NCI-H128 (cell line): ENCODE measurements at regions not wholly inside any gene's neighbourhood (a gene's known extent, or its start where the extent isn't known, plus 50 kb on each side); places are given as distances from the start of the nearest gene placed in this dataset.
"Not testable (repeated sequence)": the region's sequence is repeated elsewhere in the genome, so short reads cannot be mapped to it uniquely, and the experiment has no call there.

Experiments used
- DNase-seq: peaks from one replicate; lab custom pipeline; 2025; ENCODE audit not compliant: unreplicated experiment; lab: John Stamatoyannopoulos, UW

DNA sequence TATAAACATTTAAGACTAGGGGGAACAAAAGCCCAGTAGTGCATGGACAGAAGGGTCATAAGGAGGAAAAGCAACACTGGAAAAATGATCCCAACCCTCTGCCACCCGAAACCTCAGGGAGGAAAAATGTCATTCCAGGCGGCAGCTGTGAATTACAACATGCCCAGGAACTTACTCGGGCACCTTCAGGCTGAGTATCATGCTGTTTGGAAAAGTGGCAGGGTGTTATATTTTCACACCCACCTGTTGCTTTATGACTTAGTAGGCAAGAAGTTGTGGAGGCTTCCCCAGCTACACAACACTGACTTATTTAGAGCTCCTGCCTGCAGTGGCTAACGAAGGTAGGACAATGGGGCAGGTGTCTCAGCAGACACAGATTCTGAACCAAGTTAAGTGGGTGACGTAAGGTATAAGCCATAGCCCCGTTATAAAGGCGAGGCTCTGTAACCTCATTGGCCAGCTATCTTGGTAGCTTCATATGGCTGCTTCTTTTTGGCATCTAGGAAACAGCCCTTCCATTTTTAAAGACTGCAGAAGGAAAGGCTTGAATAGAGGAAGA, 96.1 kb upstream of the IFNG-AS1 start:
- no peak for DNase-seq

DNA sequence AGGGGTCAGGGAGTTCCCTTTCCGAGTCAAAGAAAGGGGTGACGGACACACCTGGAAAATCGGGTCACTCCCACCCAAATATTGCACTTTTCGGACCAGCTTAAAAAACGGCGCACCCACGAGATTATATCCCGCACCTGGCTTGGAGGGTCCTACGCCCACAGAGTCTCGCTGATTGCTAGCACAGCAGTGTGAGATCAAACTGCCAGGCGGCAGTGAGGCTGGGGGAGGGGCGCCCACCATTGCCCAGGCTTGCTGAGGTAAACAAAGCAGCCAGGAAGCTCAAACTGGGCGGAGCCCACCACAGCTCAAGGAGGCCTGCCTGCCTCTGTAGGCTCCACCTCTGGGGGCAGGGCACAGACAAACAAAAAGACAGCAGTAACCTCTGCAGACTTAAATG, 88.8 kb upstream of the IFNG-AS1 start:
- DNase-seq, result not testable (repeated sequence)

DNA sequence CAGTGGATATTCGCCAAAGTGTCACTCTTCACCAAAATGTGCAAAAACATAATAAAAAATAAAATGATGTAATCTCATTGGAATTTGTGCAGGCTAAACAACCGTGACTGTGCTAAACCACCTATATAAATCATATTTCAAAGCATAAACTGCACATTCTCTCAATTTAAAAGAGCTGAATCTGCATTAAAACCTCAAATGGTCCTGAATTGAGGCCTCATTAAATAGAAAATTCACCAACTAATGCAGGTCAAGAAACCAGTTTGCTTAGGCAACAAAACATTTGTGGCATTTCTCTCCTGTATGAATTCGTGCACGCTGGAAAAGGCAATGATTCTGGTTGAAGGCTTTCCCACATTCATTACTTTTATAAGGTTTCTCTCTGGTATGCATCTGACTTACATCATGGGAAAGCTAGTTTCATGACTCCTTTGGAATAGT, 80.1 kb upstream of the IFNG-AS1 start:
- no peak for DNase-seq

DNA sequence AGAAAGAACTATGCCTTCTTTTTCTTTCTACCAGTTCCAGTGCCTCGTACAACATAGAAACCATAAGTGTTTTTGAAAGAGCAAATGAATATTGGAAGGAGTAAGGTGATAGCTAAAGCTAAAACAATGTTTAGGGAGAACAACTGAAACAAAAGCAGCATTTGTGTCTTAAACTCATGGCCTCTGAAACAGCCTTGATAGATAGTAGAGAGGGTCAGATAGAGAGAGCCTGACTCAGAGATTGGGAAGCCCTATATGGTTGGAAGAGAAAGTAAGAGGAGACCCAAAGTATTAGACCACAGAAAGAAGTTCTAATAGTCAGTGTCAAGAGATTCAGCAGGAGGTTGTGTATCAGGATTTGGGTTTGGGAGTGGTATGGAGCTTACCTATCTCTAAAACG, 79.6 kb upstream of the IFNG-AS1 start:
- DNase-seq, result no peak

DNA sequence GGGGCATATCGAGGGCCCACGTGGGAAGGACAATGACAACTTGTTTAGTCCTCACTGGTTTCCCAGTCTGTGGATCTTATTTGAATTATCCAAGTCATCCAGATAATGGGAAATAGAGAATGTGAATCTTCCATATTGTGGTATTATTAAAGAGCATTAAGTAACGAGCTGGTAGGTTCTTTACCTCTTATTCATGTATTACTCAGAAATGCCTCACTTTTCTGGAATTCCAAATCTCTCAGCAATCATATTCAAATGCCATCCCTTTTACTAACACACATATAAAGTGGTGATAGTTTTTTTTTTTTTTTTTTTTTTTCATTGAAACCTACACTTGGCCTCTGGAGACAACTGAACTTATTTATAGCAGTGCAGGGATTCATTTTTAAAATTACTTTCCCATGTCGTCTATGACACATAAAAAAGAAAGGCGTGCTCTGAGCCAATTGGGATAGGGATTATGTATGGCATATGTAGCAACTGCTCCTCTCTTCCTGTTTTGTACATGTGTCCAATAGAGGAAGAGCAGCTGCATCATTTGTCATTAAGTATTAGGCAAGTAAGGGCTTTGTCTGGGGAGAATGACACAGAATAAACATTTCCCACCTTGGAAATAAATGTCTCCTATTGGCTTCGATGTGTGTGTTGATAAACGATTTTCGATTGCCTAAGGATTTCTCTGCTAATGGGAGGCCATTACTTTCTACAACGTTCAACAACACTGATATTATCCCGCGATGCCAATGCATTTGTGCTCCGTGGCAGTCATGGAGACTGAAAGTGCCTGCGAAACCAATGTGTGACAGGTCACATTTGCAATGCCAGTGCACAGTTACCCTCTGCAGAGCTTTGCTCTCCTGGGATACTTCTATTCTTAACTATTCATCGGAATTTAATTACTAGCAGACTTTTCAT, 78.6 kb upstream of the IFNG-AS1 start:
- DNase-seq, result no peak

DNA sequence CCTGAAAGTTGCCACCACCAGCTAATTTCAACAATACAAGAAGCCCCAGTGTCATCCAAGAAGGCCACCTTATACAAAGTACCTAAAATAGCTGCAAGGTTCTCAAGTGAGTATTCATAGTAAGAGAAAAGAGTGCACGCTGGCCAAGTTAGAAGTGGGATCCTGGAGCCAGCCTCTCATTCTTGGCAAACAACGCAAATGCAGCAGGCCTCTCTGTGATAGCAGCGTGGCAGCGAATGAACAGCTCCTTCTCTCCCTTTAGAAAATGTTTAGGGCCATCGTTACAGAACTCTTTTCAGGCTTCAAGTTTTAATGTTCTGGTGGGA, 78.0 kb upstream of the IFNG-AS1 start:
- no peak for DNase-seq

DNA sequence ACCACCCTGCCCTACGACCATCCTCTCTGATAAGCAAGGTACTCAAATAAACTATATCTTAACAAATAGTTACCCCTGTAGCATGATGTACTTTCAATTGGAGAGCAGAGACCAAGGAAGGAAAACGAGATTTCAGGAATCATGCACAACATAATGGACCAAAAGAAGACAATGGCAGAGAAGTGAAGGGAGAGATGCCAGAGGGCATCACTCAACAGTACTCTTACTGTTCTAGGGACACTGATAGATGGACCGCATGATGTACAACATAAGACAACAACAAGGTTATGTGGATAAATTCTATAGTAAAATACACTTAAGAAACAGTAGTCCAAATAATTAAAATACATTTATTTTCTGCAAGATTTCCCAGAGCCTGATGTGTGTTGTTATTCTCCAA, 77.5 kb upstream of the IFNG-AS1 start:
- no peak for DNase-seq

DNA sequence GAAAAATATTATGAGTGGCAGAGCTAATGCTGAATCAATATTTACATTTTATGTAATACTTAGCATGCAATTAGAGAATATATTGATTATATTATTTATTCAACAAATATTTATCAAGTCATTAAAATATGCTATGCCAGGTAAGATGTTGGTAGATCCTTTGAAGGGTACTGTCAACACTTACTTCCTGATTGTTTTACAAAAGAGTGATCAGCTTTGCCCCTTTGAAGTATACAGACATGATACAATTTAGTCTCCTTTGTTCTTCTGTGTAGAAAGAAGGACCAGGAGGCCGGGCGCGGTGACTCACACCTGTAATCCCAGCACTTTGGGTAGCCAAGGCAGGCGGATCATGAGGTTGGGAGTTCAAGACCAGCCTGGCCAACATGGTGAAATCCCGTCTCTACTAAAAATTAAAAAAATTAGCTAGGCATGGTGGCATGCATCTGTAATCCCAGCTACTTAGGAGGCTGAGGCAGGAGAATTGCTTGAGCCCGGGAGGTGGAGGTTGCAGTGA, 73.9 kb upstream of the IFNG-AS1 start:
- DNase-seq, result no peak

DNA sequence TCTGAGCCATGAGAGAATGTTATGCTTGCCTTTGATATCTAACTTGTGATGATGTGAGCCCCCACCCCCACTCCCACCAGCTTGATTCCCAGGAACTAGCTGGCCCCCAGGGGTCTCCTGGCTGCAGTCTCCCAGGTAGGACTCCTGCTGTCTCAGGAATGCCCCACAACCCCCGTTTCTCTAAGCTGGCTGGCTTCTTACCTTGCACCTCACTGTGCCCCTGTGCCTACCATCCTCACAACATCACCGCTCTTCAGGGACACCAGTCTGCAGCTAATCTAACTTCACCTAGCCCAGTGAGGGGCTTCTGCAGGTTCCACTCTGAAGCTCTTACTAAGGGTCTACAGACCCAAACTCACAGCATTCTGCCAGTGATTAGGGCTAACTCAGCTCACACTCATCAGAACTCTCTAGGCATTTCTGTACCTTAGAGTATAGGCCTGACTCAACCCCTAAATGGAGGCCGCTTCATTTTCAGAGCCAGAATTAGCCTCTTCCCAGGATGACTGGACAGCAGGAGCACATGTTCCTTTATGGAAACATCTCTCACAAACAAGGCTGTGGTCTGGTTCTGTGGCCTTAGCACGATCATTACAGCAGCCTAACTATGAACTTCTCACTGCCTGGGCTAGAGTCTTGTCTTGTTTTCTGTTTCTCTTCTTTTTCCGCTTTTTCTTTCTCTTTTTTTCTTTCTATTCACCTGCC, 72.8 kb upstream of the IFNG-AS1 start:
- no peak for DNase-seq

DNA sequence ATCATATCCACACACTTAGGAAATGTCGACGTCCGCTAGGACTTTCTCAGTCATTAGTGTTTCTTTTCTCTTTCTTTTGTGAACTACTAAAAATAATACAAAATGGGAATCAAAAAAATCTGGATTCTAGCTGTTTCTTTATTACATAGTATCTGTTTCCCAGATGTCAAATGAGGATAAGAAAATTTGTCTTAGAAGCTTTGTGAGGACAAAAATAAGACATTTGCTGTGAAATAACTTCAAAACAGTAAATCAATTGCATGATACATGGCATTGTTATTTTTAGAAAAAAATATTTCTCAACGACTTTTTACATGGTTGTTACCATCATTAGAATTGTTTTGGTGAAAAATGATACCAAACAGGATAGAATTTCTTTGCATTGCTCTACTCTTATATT, 71.4 kb upstream of the IFNG-AS1 start:
- no peak for DNase-seq

DNA sequence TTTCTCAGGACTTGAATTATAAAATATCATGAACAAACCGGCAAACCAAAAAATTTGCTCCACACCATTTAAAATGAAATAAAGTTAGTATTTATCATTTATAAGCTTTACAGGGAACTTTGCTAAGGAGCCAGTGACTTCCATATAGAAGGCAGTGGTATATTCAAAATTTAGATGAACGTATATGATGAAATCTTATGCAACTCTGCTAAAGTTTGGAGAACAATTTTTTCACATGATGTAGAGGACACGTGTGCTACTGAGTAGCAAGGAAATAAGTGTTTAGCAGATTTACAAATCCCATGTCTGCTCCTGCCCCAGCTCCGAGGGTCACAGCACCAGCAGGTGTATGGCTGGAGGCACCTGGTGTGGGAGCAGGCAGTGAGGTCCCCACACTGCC, 70.8 kb upstream of the IFNG-AS1 start:
- no peak for DNase-seq

DNA sequence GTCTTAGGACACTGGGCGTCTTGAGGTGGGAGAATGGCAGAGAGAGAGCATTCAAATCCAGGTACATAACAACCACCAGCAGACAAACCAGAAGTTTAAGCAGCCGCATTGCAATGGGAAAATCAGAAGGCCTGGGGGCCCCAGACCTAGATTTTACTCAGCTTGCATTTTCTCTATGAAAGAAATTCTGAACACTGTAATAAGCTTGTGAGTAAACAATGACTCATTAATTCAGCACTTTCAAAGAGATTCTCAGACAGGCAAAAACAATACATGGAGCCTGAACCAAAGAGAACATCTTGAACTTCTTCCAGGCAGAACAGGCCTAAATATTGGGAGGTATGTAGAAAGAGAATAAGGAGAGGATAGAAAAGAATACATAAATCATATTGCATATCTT, 69.8 kb upstream of the IFNG-AS1 start:
- no peak for DNase-seq

DNA sequence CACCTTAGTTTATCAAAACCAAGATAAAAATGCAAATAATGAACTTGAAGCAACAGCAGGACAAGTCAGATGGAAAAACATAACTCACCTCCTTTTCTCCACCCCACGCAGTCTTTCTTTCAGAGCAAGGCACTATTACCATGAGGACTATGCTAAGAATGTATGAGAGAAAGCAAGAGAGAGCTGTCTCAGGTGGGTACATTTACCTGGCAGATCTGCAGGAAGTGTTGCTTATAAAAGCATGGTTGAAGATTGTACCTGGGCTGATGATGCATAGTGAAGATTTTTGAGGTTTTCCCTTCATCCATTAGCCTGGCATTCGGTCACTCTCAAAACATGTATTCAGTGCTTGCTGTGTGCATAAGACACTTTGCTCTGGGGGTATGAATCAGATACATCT, 68.8 kb upstream of the IFNG-AS1 start:
- DNase-seq, result no peak

DNA sequence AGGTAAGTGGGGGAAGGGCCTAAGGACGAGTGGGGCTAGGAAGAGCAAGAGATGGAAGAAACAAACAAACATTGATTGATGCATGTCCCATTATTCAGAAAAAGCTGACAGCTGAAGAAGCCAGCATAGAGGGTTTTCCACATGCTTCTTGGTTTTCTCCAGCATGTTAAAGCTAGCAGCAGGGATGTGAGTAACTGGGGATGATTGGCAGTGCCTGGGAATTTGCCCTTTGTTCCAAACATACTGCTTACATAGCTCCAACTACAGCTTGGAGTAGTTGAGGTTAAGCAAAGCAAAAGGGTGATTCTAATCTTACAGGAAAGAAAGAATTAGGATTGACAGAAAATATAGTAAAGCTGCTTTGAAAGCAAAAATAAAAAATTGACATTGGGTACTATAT, 68.0 kb upstream of the IFNG-AS1 start:
- DNase-seq, result no peak

DNA sequence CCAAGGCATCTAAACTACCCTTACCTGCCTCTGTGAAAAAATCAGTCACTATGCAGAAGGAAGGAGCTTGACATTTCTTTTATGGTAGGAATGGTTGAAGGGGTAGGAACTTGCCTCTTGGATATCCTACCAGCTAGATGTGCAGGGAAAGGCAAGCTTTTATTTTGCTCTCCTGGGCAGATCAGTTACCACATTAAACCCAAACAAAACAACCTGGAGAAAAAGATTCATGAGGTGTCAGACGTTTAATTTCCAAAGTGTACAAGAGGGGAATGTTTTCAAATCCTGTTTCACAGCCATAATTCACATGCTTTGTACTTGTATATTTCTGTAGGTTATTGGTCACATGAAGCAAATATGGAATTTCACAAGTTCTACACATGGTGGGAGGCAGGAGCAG, 67.0 kb upstream of the IFNG-AS1 start:
- no peak for DNase-seq

DNA sequence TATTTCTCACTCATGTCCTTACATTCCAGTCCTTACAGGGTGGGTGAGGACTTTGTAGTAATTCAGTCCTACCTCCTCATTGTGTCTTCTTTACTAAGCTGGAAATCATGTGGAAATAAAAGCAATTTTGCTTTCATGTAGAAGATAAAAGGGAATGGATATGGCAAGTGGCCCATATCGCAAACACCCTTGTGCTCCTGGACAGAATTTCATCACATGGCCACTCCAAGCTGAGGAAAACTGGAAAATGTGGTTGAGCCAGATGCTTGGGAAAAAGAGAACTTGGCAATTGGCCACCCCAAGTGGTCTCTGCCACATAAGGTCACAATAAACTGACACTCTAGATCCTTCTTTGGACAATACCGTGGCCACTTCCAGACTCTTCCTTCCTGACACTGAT, 64.2 kb upstream of the IFNG-AS1 start:
- no peak for DNase-seq

DNA sequence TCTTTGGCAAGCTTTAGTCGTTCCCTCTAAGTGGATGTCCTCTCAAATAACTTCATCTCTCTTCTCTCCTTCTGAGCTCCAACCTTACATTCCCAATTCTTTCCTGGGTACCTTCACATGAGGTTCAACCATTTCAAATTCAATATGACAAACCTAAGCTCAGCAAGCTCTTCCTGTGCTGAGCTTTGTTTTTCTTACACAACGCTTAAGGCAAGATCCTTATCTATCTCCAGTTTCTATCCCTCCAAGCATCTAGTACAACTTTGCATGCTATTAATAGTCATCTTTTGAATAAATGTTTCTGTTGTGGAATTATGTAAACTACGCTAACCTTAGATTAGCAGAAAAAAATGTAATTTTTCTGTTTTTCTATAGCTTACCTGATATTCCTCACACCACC, 63.7 kb upstream of the IFNG-AS1 start:
- no peak for DNase-seq

DNA sequence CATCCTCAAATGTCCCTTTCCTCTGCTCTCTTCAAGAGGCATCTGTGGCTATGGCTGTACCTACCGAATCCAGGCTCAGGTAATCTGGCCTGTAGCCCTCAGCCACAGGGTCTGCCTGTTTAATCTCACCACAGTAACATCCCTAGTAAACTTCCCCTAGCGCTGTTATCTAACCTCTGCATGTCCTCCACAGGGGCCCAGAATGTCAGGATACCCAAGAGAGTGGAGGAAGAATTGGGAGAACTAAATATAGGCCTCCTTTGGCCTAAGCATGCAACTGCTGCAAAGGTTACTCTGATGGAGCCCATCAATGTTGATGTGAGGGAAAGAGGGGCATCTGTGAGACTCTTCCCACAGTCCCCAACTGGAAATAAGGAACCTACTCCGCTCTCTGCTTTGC, 63.2 kb upstream of the IFNG-AS1 start:
- DNase-seq, result no peak

DNA sequence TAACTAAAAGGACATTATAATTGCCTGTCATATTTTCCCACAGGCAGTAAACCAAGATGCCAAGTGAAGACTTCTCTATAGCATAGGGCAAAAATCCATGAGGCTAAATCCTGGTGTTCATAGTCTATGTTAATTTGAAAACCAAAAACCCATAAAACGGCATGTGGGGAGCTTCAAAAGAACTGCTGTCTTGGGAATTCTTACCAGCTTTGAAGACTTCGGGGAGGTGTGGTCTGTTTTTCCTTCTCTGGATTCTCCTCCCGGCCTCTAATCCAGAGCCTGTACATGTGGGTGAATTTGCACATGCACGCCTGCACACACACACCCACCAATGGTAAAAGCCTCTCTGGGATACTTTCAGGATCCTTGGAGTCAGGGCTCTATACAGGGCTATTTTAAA, 61.9 kb upstream of the IFNG-AS1 start:
- DNase-seq, result no peak

DNA sequence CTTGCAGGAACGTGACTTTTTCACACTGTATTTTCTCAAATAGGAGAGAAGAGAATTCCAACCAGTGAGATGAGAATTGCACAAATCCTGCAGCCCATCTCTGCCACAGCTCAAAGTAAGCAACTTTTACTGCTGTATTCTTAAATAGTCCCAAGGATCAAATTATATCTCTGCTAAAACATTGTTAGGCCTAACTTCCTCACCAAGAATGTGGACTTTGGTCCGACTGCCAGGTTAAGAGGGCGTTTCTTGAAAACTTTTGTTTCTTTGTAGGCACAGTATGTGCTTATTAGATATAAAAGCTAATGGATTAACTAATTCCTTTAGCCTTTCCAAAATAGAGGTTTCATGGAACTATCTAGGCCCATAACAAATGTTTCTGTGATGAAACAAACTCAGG, 61.4 kb upstream of the IFNG-AS1 start:
- no peak for DNase-seq

DNA sequence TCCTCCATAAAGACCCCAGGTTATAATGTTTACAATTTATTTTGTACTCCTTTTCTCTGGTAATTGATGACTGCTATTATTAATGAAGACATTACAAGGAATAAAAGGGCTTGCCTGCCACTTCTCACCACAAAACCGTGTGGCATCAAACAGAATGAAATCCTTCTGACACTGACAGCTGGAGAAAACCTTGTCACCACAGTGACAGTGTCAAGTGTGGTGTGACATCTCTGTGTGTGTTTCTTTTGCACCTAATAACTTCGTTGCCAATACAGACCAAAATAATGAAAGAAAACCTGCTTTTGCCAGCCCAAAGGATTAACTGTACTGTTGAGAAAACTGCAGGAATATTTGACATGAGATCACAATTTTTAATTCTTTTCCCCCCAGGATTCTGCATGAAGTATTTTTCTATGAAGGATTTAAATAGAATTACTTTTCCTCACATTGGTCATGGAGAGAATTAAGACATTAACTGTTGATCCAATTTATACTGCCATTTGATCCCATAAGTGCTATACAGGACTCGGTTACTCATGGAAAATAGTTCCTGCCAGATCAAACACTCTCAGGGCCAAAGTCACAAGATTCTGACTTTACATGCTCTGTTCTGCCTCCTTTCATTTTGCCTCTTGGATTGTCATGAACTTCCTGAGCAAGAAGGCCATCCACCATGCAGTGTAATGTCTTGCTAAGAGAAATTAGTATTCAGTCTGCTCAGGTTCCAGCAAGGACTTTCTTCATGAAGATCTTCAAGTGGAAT, 60.4 kb upstream of the IFNG-AS1 start:
- no peak for DNase-seq
